K562 (cell line): ENCODE measurements at regions not wholly inside any gene's neighbourhood (a gene's known extent, or its start where the extent isn't known, plus 50 kb on each side); places are given as distances from the start of the nearest gene placed in this dataset.

Source experiments
- ARID1B ChIP-seq: fragments of 450-650 bp; IDR thresholded peaks from 2 replicates; pipeline ENCODE4 v1.6.1; 2016; ENCODE audit warnings: antibody characterized with exemption, mild to moderate bottlenecking, inconsistent platforms
- BDP1 ChIP-seq: IDR thresholded peaks from 3 replicates; pipeline ENCODE4 v1.6.1; 2011; ENCODE audit not compliant: insufficient read length, insufficient read depth
- HDAC8 ChIP-seq: fragments of 450-650 bp; IDR thresholded peaks from 2 replicates; pipeline ENCODE4 v1.6.1; 2016; ENCODE audit warnings: mild to moderate bottlenecking, missing genetic modification characterization, moderate library complexity, missing compliant biosample characterization
- NFE2 ChIP-seq: IDR thresholded peaks from 2 replicates; pipeline ENCODE4 v1.6.1; 2014; ENCODE audit warnings: antibody characterized with exemption, low read depth
- TBL1XR1 ChIP-seq, 2 experiments: IDR thresholded peaks; 2 replicates each; pipeline ENCODE4 v1.6.1; 2012; ENCODE audit warnings: improper control_type of control experiment in 2 of 2, low read length in 2 of 2, mild to moderate bottlenecking in 1 of 2
- TFAM ChIP-seq: fragments of 250-450 bp; sonication (Bioruptor Pico); conservative IDR thresholded peaks from 2 replicates; pipeline ENCODE4 v1.5.0; 2021; ENCODE audit warnings: mild to moderate bottlenecking, moderate library complexity
- TFE3 ChIP-seq: fragments of 450-650 bp; formaldehyde crosslinking; IDR thresholded peaks from 2 replicates; pipeline ENCODE4 v1.4.0; 2020; ENCODE audit warnings: mild to moderate bottlenecking, mixed read lengths
- ZC3H11A ChIP-seq: IDR thresholded peaks from 2 replicates; pipeline ENCODE4 v1.6.1; 2012; ENCODE audit warnings: low read depth, low read length, improper control_type of control experiment
- ZNF143 ChIP-seq: sonication (generic); formaldehyde crosslinking; IDR thresholded peaks from 2 replicates; pipeline ENCODE4 v1.9.0; 2022; ENCODE audit warnings: mild to moderate bottlenecking, missing genetic modification reagents
- TF ChIP-seq, protein P1 (sequence below): sonication (generic); formaldehyde crosslinking; IDR thresholded peaks from 2 replicates; pipeline ENCODE4 v1.8.0; 2022; ENCODE audit warnings: mild to moderate bottlenecking, missing genetic modification reagents

GRCh38 chr21:33162436-33162951, 67.2 kb upstream of the IFNAR2 start (continued):
- TF ChIP-seq ZNF143 (CRISPR knock-in tag) (no peak), BDP1 (no peak), TBL1XR1 (IDR thresholded peaks at IDR 0.05; ENCODE audit: low read length in 2 of 2) (no peak), HDAC8 (tag) (no peak), TFAM (CRISPR knock-in tag) (no peak), ZC3H11A (no peak), TFE3 (CRISPR knock-in tag) (no peak), ARID1B (no peak), NFE2 (no peak)
- TF ChIP-seq, protein P1, sequence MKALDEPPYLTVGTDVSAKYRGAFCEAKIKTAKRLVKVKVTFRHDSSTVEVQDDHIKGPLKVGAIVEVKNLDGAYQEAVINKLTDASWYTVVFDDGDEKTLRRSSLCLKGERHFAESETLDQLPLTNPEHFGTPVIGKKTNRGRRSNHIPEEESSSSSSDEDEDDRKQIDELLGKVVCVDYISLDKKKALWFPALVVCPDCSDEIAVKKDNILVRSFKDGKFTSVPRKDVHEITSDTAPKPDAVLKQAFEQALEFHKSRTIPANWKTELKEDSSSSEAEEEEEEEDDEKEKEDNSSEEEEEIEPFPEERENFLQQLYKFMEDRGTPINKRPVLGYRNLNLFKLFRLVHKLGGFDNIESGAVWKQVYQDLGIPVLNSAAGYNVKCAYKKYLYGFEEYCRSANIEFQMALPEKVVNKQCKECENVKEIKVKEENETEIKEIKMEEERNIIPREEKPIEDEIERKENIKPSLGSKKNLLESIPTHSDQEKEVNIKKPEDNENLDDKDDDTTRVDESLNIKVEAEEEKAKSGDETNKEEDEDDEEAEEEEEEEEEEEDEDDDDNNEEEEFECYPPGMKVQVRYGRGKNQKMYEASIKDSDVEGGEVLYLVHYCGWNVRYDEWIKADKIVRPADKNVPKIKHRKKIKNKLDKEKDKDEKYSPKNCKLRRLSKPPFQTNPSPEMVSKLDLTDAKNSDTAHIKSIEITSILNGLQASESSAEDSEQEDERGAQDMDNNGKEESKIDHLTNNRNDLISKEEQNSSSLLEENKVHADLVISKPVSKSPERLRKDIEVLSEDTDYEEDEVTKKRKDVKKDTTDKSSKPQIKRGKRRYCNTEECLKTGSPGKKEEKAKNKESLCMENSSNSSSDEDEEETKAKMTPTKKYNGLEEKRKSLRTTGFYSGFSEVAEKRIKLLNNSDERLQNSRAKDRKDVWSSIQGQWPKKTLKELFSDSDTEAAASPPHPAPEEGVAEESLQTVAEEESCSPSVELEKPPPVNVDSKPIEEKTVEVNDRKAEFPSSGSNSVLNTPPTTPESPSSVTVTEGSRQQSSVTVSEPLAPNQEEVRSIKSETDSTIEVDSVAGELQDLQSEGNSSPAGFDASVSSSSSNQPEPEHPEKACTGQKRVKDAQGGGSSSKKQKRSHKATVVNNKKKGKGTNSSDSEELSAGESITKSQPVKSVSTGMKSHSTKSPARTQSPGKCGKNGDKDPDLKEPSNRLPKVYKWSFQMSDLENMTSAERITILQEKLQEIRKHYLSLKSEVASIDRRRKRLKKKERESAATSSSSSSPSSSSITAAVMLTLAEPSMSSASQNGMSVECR (CRISPR knock-in tag), result no peak
